ENCODE measurements at regions not wholly inside any gene's neighbourhood (a gene's known extent, or its start where the extent isn't known, plus 50 kb on each side); places are given as distances from the start of the nearest gene placed in this dataset.

DNA sequence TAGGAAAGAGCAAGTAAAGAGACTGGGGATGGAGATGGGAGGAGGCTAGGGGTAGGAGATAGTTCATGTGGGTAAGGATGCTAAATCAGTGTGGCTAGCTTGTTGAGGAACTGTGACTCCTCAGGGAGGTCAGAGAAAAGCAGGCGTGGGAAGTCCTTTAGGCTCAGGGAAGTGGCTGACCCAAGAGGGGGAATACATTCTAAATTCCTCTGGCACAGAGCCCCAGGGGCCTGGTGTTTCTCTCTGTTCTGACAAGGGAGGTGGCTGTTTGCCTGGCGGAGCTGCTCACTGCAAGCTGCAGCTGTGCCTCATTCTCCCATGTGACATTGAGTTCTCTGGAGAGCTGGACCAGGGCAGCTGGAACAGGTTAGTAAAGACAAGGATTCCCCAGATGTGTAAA, 152.2 kb upstream of the SLC38A2 start:
- TF ChIP-seq CTCF (IDR thresholded peaks at IDR 0.05; ENCODE audit: low read depth, low read length) = no peak
- no peak overlapping the region for H3K4me3 ChIP-seq (ENCODE audit: low read depth, low read length)
- peak; percentile 55 for DNase-seq (ENCODE audit: low read depth, low spot score)
- in situ Hi-C loops (cut with HindIII; ENCODE audit: low sequenced_read_pairs) = no loop called here

GRCh38 chr12:46523863-46524770, 151.5 kb upstream of the SLC38A2 start:
- TF ChIP-seq CTCF (IDR thresholded peaks at IDR 0.05; ENCODE audit: low read depth, low read length) = no peak
- H3K4me3 ChIP-seq (ENCODE audit: low read depth, low read length) = peak overlapping the region; percentile 9
- peak; percentile 93 for DNase-seq (ENCODE audit: low read depth, low spot score)
- in situ Hi-C loops (cut with HindIII; ENCODE audit: low sequenced_read_pairs) = no loop called here

DNA sequence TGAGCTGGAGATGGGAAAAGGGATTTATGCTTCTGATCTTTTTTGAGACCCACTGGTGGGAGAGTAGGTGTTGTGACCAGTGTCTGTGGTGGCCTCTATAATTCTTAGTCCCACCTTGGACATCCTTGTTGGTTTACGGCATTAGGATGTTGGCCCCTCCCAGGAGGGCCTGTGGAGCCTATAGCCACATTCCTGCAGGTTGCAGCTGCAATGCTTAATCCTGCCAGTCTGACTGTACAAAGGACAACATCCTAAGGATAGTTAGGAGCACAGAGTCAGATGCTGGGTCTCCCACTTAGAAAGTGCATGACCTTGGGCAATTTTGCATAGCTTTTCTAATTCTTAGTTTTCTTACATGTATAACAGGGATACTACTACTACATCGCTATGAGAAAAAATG, 150.9 kb upstream of the SLC38A2 start:
- in situ Hi-C loops (cut with HindIII; ENCODE audit: low sequenced_read_pairs) = no loop called here
- DNase-seq (ENCODE audit: low read depth, low spot score) = no peak
- TF ChIP-seq CTCF (IDR thresholded peaks at IDR 0.05; ENCODE audit: low read depth, low read length) = no peak
- no peak overlapping the region for H3K4me3 ChIP-seq (ENCODE audit: low read depth, low read length)

GRCh38 chr12:46522071-46522470, 149.5 kb upstream of the SLC38A2 start:
- H3K4me3 ChIP-seq (ENCODE audit: low read depth, low read length) = no peak overlapping the region
- DNase-seq (ENCODE audit: low read depth, low spot score) = no peak
- in situ Hi-C loops (cut with HindIII; ENCODE audit: low sequenced_read_pairs) = no loop called here
- TF ChIP-seq CTCF (IDR thresholded peaks at IDR 0.05; ENCODE audit: low read depth, low read length) = no peak

GRCh38 chr12:46521145-46521544, 148.6 kb upstream of the SLC38A2 start:
- in situ Hi-C loops (cut with HindIII; ENCODE audit: low sequenced_read_pairs) = no loop called here
- no peak for TF ChIP-seq CTCF (IDR thresholded peaks at IDR 0.05; ENCODE audit: low read depth, low read length)
- no peak for DNase-seq (ENCODE audit: low read depth, low spot score)
- no peak overlapping the region for H3K4me3 ChIP-seq (ENCODE audit: low read depth, low read length)

GRCh38 chr12:46519407-46519806, 146.8 kb upstream of the SLC38A2 start:
- TF ChIP-seq CTCF (IDR thresholded peaks at IDR 0.05; ENCODE audit: low read depth, low read length) = no peak
- in situ Hi-C loops (cut with HindIII; ENCODE audit: low sequenced_read_pairs) = no loop called here
- H3K4me3 ChIP-seq (ENCODE audit: low read depth, low read length) = no peak overlapping the region
- DNase-seq (ENCODE audit: low read depth, low spot score) = no peak

Data from astrocyte of the spinal cord (primary cell).